ENCODE measurements at regions not wholly inside any gene's neighbourhood (a gene's known extent, or its start where the extent isn't known, plus 50 kb on each side); places are given as distances from the start of the nearest gene placed in this dataset.

GRCh38 chr16:72558501-72558900 is 386.5 kb upstream of the PMFBP1 start:
- TF ChIP-seq, protein P1, sequence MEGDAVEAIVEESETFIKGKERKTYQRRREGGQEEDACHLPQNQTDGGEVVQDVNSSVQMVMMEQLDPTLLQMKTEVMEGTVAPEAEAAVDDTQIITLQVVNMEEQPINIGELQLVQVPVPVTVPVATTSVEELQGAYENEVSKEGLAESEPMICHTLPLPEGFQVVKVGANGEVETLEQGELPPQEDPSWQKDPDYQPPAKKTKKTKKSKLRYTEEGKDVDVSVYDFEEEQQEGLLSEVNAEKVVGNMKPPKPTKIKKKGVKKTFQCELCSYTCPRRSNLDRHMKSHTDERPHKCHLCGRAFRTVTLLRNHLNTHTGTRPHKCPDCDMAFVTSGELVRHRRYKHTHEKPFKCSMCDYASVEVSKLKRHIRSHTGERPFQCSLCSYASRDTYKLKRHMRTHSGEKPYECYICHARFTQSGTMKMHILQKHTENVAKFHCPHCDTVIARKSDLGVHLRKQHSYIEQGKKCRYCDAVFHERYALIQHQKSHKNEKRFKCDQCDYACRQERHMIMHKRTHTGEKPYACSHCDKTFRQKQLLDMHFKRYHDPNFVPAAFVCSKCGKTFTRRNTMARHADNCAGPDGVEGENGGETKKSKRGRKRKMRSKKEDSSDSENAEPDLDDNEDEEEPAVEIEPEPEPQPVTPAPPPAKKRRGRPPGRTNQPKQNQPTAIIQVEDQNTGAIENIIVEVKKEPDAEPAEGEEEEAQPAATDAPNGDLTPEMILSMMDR (conservative IDR thresholded peaks at IDR 0.05; ENCODE audit: low read depth, low read length), result no peak
- no peak for TF ChIP-seq EZH2 (IDR thresholded peaks at IDR 0.05; ENCODE audit: low read length, unreplicated experiment)
